NT2/D1 (cell line): ENCODE measurements at regions not wholly inside any gene's neighbourhood (a gene's known extent, or its start where the extent isn't known, plus 50 kb on each side); places are given as distances from the start of the nearest gene placed in this dataset.

Source experiments
- SUZ12 ChIP-seq: IDR thresholded peaks from 2 replicates; pipeline ENCODE4 v1.6.1; 2011; ENCODE audit not compliant: insufficient read length, insufficient read depth; ENCODE audit errors: extremely low read depth
- YY1 ChIP-seq: IDR thresholded peaks from 2 replicates; pipeline ENCODE4 v1.6.1; 2011; ENCODE audit not compliant: insufficient read length, insufficient read depth
- ZNF274 ChIP-seq: IDR thresholded peaks from 2 replicates; pipeline ENCODE4 v1.6.1; 2011; ENCODE audit warnings: mild to moderate bottlenecking, low read depth, low read length

- TF ChIP-seq SUZ12 (no peak), YY1 (no peak), ZNF274 (no peak)
Measured at GRCh38 chr2:45119855-45120254, 110.6 kb upstream of the SIX2 start.
